ENCODE measurements at regions not wholly inside any gene's neighbourhood (a gene's known extent, or its start where the extent isn't known, plus 50 kb on each side); places are given as distances from the start of the nearest gene placed in this dataset.

GRCh38 chr1:59243550-59243949 is 53.3 kb upstream of the FGGY start:
- TF ChIP-seq CTCF (IDR thresholded peaks at IDR 0.05) (no peak), POLR2A (IDR thresholded peaks at IDR 0.05) (no peak)

All from uterus (tissue), 2 donors.